NK-92 treated with Interleukin-12 subunit alpha and Interleukin-12 subunit beta, amount 100 ng/mL, for 24 hours (cell line): ENCODE measurements at regions not wholly inside any gene's neighbourhood (a gene's known extent, or its start where the extent isn't known, plus 50 kb on each side); places are given as distances from the start of the nearest gene placed in this dataset.

Experiments used
- DNase-seq: peaks from one replicate; lab custom pipeline; 2025; lab: John Stamatoyannopoulos, UW

DNA sequence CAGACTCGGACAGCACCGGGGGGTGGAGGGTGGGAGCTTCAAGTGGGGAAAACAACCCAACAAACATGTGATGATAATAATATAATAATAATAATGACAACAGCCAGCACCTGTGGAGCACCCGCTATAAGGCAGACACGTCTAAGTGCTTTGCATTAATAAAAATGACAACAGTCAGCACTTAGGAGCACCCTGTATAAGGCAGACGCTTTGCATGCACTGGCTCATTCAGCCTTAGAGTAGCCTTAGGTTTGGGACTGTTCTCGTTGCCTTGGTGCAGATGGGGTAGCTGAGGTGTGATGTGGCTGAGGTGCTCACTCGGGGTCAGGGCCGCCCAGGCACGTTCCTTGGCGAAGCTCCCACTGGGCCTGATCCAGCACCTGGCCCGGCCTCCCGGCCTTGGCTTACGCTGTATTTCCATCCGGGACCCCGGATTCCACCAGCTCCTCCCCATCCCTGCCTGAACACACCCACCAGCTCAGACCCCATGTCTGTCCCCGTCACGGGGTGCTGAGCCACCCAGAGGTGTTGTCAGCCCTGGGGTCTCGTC, 144.0 kb upstream of the CIBAR2 start:
- no peak for DNase-seq

- DNase-seq = no peak
Measured at GRCh38 chr16:85257483-85257882, 145.2 kb upstream of the CIBAR2 start.

GRCh38 chr16:85258166-85258565, 145.9 kb upstream of the CIBAR2 start:
- no peak for DNase-seq

- no peak for DNase-seq
Measured at GRCh38 chr16:85258629-85259028, 146.4 kb upstream of the CIBAR2 start.

DNA sequence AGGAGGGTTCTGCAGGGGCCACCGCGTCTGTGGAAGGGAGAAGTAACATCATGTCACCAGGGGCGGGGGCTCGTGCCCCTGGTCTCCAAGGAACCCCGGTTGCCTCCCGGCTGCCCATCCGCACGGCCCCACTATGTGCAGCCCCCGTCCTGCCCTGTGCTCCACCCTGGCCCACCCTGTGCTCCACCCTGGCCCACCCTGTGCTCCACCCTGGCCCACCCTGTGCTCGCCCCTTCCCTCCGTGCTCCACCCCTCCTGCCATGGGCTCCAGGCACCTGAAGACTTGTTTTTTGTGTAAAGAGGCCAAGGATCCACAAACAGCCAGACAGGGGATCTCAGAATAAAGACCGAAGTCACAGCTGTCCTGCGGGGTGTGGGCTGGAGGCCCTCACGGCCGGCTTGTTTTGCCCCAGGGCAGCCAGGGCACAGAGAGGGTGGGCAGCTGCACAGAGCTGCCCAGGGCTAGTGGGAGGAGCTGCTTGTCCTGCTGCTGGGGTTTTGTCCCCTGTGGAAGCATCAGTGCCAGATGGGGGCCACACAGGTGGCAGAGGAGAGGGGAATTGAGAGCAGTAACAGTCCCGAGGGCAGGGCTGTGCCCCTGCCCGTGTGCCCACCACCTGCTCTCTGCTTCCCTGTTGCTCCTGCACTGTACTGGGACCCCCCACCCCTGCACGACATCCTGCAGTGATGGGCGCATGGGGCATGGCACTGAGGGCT, 147.0 kb upstream of the CIBAR2 start:
- no peak for DNase-seq

DNA sequence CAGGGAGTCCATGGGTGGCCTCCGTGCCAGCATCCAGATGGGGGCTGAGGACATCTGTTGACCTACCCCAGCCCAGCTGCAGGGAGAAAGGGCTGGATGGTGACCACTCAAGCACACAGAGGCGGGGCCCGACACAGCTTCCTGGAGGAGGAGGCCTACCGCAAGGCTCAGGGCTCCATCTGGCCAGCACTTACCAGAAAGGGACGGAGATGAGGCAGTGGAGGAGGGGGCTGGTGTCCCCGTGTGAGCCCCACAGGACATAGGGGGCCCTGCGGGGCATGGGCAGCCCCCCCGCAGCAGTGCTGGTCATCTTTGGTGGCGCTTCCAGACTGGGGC, 147.5 kb upstream of the CIBAR2 start:
- DNase-seq = no peak

GRCh38 chr16:85261204-85261603, 148.9 kb upstream of the CIBAR2 start:
- DNase-seq = no peak

DNA sequence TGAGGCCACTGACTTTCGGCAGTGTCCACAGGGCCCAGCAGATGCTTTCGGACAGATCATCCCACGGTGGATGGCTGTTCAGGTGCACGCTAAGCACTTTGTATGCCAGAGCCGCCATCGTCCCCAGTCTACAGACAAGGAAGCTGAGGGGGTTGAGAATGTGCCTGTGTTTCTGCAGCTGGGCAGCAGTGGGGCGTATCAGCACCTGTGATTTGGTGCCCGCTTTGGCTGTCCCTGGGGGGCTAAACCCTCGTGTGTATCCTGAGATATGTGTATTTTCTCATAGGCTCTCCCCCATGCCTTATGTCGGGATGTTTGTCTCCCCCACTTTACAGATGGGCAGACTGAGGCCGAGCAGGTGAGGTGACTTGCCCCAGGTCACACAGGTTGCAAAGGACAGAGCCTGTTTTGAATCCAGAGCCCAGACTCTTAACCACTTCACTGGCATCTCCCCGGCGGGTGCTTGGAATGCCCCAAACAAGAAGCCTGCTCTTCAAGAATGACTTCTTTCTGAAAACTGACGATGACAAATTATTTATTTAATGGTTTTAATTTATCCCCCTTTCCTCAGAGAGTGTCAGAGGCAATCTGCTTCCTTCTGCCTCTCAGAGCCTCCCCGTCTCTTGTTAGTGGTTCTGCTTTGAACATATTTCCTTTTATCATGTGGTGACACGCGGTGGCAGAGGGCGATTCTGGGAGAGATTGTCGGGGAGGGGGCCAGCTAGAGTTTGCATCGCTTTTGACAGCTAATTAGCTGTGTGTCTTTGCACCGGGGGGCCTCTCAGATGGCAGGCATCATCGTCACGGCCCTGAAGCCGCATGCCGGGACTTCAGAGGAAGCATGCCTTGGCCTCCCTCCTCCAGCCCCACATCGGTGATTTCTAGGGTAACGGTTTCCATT, 149.6 kb upstream of the CIBAR2 start:
- DNase-seq = no peak

DNA sequence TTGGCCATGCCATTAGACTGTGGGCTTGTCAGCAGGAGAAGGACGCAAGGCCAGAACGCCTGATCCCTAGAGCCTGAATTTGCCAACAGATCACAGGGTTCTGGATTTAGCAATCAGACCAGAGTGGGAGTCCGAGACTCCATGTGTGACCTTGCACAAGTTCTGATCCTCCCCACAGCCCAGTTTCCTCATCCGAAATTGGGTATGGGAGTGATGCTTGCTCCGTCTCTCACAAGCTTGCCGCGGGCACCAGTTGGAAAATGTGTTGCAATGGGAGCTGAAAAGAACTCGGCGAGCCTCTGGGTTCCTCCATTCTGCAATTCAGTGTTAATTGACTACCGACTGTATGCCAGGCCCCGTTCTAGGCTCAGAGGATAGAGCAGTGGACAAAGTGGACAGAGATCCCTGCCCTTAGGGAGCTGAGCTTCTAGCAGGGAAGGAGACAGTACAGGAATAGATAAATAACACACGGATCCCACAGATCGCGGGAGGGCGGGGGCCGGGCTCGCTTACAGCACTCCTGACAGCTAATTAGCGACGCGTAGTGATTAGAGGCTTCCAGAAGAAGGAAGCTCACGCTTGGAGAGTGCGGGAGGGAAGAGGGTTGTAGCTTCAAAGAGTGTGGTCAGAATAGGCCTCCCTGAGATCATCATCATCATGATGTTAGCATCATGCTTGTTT, 150.4 kb upstream of the CIBAR2 start:
- no peak for DNase-seq

- DNase-seq = no peak
Measured at GRCh38 chr16:85263239-85263585, 150.9 kb upstream of the CIBAR2 start.

GRCh38 chr16:85264752-85265151, 152.5 kb upstream of the CIBAR2 start:
- DNase-seq = no peak

DNA sequence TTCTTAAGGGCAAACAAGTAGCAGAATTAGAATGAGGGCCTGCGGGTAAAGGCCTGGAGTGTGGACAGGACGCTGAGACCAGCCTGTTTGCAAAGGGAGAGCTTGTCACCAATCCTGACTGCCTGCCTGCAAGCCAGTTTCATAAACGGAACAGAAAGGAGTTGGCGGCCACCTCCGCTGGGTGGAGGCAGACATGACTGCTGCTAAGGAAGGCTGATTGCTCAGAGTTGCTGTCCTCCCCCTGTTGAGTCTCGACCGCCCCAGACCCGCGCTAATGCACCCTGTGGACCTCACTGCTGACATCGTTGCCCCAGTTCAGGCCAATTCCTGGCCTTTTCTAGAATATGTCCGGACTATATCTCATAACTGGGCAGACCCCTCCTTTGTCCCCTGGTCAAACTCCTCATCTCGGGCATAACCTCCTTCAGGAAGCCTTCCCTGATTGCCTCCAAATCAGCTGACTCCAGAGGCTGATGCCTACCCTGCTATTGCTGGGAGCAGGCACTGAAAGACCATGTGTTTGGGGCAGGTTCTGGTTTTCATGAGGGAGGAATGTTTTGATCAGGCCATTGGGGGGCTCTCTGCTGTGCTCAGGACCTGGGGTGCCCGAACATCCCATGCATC, 153.0 kb upstream of the CIBAR2 start:
- DNase-seq = no peak

GRCh38 chr16:85265810-85266209, 153.5 kb upstream of the CIBAR2 start:
- no peak for DNase-seq

DNA sequence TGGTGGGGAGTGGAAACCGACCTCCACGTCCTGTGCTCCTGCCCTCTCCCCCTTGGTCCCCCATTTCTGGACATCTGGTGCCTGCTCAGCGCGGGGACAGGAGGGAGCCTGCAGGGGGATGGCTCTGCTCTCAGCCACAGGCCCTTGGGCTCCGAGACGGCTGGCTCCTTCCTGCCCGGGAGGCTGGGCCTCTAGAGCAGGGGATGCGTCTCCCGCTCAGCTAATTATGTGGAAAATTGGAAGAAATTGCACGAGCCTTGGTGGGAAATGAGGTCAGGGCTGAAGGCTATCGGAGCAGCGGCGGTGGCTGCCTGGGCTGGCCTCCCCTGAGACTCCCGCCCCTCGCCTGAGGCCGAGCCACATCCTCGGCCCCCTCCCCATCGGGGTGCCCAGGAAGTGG, 154.6 kb upstream of the CIBAR2 start:
- no peak for DNase-seq

DNA sequence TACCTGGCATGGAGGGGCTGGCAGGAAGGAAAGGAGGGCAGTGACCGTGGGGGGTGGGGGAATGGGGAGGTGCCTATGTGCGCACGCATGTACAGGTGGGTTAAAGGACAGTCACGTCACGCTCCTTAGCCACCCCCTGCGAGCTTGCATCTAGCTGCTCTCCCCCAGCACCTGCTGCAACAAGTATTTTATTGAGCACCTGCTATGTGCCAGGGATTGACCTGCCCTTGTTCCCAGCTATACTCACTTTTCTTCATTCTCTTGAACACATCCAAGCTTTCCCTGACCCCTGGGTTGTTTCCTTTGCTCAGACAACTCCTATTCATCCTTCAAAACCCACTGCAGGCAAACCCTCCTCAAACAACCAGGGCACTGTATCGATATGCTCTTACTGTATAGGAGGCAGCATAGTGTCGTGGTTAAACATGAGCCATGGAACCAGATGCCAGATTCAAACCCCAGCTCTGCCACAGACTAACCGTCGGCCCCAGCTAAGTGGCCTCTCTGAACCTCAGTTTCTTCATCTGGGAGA, 155.2 kb upstream of the CIBAR2 start:
- no peak for DNase-seq

DNA sequence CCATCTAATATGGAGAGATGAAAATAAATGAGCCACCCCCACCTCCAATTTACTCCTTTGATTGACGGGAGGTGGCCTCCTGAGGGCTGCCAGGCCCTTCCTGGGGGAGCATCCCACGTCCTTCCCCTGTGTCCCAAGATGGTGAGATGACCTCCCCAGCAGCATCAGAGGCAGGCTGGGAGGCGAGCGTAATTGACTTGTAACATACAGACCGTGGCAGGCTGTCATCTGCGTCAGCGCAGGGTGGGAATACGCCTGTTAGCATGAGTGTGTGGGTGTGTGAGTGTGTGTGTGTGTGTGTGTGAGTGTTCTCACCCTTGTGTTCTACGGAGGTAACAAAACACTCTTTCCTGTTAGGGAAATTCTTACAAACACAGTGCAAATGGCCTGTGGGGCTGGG, 156.9 kb upstream of the CIBAR2 start:
- no peak for DNase-seq

GRCh38 chr16:85270374-85270773, 158.1 kb upstream of the CIBAR2 start:
- DNase-seq = no peak

- no peak for DNase-seq
Measured at GRCh38 chr16:85271198-85271597, 158.9 kb upstream of the CIBAR2 start.

- DNase-seq = no peak
Measured at GRCh38 chr16:85273293-85273692, 161.0 kb upstream of the CIBAR2 start.

- no peak for DNase-seq
Measured at GRCh38 chr16:85274501-85274900, 162.2 kb upstream of the CIBAR2 start.

DNA sequence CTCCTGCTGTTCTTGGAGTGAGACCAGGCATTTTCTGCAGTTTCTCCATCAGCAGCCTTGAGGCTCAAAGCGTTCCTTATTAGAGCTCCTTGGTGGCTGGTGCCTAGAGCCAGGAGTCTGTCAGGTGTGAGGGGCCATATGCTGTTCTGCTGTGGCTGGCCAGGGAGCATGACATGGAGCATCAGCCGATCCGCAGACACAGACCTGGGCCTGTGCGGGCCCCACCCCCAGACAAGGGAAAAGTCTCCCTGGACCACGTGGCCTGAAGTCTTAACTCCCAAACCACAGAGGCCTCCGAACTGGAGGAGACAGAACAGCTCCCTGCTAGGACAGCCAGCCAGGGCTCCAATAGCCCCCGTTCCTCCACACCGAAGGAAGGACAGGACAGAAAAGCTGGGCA, 162.7 kb upstream of the CIBAR2 start:
- DNase-seq = no peak
